Panc1 (cell line): ENCODE measurements at regions not wholly inside any gene's neighbourhood (a gene's known extent, or its start where the extent isn't known, plus 50 kb on each side); places are given as distances from the start of the nearest gene placed in this dataset.

Experiments used
- ATAC-seq: fragments of 200-7000 bp; cut with Tn5 transposase; 2 replicates; pipeline ENCODE4 v1.9.1; 2020; ENCODE audit warnings: mild to moderate bottlenecking, moderate library complexity
- BruUV-seq: library from RNA; stranded (reverse); fragments of 400-500 nt; replicated peaks from 2 replicates; lab custom pipeline; 2021; lab: Mats Ljungman, UMichigan
- CTCF ChIA-PET: fragments of 300-600 bp; sonication (Branson Sonifier 250); formaldehyde crosslinking; loops from one replicate; lab custom pipeline; 2022; ENCODE audit warnings: antibody characterized with exemption; lab: Charles Lee
- POLR2A ChIA-PET: fragments of 300-600 bp; sonication (Branson Sonifier 250); formaldehyde crosslinking; loops from one replicate; lab custom pipeline; 2022; ENCODE audit warnings: antibody characterized with exemption; lab: Charles Lee
- DNase-seq: peaks from one replicate; pipeline ENCODE4 v3.0.0-alpha.2; 2010; ENCODE audit warnings: low read depth, low spot score
- H3K27ac ChIP-seq: 2 replicates; pipeline ENCODE4 v1.5.1; 2011; ENCODE audit warnings: mild to moderate bottlenecking, low read length, inconsistent platforms
- H3K27me3 ChIP-seq: fragments of 200-500 bp; sonication (Bioruptor generic); 2 replicates; pipeline ENCODE4 v1.6.0; 2014; ENCODE audit warnings: low read length, inconsistent platforms; ENCODE audit not compliant: control insufficient read depth, insufficient read depth
- H3K36me3 ChIP-seq: fragments of 200-500 bp; sonication (Bioruptor generic); 2 replicates; pipeline ENCODE4 v1.5.1; 2014; ENCODE audit warnings: inconsistent platforms, mild to moderate bottlenecking, low read length, moderate library complexity; ENCODE audit not compliant: control insufficient read depth, insufficient read depth
- H3K4me1 ChIP-seq: 2 replicates; pipeline ENCODE4 v1.5.1; 2011; ENCODE audit warnings: inconsistent platforms, mild to moderate bottlenecking, low read length, moderate library complexity; ENCODE audit not compliant: control insufficient read depth, insufficient read depth
- H3K4me3 ChIP-seq, 2 experiments: 2 replicates each; pipeline ENCODE4 v1.5.1; 2011 to 2012; ENCODE audit warnings: low read depth in 2 of 2, low read length in 2 of 2, mild to moderate bottlenecking in 2 of 2, inconsistent platforms in 1 of 2, moderate library complexity in 1 of 2
- H3K9me3 ChIP-seq: fragments of 200-500 bp; sonication (Bioruptor generic); 2 replicates; pipeline ENCODE4 v1.5.1; 2014; ENCODE audit warnings: low read depth, mild to moderate bottlenecking, inconsistent platforms, low read length, moderate library complexity; ENCODE audit not compliant: control insufficient read depth, insufficient read depth
- POLR2AphosphoS5 ChIP-seq: IDR thresholded peaks from 2 replicates; pipeline ENCODE4 v1.6.1; 2012; ENCODE audit warnings: mild to moderate bottlenecking, low read depth, low read length, moderate library complexity
- SIN3A ChIP-seq: IDR thresholded peaks from 2 replicates; pipeline ENCODE4 v1.6.1; 2012; ENCODE audit warnings: low read depth, mild to moderate bottlenecking, low read length, moderate library complexity, borderline replicate concordance; ENCODE audit not compliant: insufficient read depth
- TCF7L2 ChIP-seq: IDR thresholded peaks from 2 replicates; pipeline ENCODE4 v1.6.1; 2011; ENCODE audit warnings: mild to moderate bottlenecking, low read depth, low read length, inconsistent platforms
- in situ Hi-C: cut with HindIII; loops from 2 replicates; pipeline ENCODE4 v1.10.0; 2016; ENCODE audit warnings: low sequenced_read_pairs, low pct_unique_long_range_greater_than_20kb
- intact Hi-C: fragments of 100-400 bp; cut with micrococcal nuclease; formaldehyde crosslinking; loops from one replicate; pipeline ENCODE4 v1.10.0; 2022; ENCODE audit not compliant: unreplicated experiment
- TF ChIP-seq, protein P1 (sequence below): fragments of 450-650 bp; IDR thresholded peaks from 2 replicates; pipeline ENCODE4 v1.5.1; 2017; ENCODE audit warnings: mild to moderate bottlenecking
- TF ChIP-seq, protein P2 (sequence below), 2 experiments: IDR thresholded peaks; 2 replicates each; pipeline ENCODE4 v1.6.1; 2011 to 2012; ENCODE audit warnings: low read depth in 2 of 2, control low read depth in 1 of 2, low read length in 1 of 2, mild to moderate bottlenecking in 1 of 2, moderate library complexity in 1 of 2; ENCODE audit not compliant: insufficient read depth in 1 of 2

DNA sequence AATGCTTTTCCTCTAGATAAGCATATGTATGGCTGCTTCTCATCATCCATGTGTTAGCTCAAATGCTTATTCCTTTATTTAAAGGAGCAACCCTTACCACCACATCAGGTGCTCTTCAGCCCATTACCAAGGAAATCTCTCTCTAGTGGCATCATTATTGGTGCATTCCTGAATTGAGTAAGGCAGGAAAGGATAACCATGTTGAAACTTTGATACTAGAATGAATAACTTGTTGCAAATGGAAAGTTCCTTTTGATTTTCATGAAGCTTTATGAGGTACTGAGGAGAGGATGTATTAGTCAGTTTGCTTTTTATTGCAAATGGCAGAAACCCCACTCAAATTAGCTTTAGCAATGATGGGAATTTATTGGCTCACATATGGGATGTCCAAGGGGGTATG lies 212.3 kb upstream of the FGF13 start:
- no peak for DNase-seq
- BruUV-seq, result no TSS peak
- H3K36me3 ChIP-seq, result no peaks in the 10 kb centered on the region
- H3K9me3 ChIP-seq, result no peaks in the 10 kb centered on the region
- H3K27ac ChIP-seq, result no peak overlapping the region
- CTCF ChIA-PET, result no interaction called here
- no peak overlapping the region for H3K4me3 ChIP-seq
- TF ChIP-seq, protein P1, sequence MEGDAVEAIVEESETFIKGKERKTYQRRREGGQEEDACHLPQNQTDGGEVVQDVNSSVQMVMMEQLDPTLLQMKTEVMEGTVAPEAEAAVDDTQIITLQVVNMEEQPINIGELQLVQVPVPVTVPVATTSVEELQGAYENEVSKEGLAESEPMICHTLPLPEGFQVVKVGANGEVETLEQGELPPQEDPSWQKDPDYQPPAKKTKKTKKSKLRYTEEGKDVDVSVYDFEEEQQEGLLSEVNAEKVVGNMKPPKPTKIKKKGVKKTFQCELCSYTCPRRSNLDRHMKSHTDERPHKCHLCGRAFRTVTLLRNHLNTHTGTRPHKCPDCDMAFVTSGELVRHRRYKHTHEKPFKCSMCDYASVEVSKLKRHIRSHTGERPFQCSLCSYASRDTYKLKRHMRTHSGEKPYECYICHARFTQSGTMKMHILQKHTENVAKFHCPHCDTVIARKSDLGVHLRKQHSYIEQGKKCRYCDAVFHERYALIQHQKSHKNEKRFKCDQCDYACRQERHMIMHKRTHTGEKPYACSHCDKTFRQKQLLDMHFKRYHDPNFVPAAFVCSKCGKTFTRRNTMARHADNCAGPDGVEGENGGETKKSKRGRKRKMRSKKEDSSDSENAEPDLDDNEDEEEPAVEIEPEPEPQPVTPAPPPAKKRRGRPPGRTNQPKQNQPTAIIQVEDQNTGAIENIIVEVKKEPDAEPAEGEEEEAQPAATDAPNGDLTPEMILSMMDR, result no peak
- TF ChIP-seq TCF7L2 (no peak), SIN3A (no peak), POLR2AphosphoS5 (no peak)
- TF ChIP-seq, protein P2, sequence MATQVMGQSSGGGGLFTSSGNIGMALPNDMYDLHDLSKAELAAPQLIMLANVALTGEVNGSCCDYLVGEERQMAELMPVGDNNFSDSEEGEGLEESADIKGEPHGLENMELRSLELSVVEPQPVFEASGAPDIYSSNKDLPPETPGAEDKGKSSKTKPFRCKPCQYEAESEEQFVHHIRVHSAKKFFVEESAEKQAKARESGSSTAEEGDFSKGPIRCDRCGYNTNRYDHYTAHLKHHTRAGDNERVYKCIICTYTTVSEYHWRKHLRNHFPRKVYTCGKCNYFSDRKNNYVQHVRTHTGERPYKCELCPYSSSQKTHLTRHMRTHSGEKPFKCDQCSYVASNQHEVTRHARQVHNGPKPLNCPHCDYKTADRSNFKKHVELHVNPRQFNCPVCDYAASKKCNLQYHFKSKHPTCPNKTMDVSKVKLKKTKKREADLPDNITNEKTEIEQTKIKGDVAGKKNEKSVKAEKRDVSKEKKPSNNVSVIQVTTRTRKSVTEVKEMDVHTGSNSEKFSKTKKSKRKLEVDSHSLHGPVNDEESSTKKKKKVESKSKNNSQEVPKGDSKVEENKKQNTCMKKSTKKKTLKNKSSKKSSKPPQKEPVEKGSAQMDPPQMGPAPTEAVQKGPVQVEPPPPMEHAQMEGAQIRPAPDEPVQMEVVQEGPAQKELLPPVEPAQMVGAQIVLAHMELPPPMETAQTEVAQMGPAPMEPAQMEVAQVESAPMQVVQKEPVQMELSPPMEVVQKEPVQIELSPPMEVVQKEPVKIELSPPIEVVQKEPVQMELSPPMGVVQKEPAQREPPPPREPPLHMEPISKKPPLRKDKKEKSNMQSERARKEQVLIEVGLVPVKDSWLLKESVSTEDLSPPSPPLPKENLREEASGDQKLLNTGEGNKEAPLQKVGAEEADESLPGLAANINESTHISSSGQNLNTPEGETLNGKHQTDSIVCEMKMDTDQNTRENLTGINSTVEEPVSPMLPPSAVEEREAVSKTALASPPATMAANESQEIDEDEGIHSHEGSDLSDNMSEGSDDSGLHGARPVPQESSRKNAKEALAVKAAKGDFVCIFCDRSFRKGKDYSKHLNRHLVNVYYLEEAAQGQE (IDR thresholded peaks at IDR 0.05; ENCODE audit: insufficient read depth in 1 of 2, low read depth in 2 of 2, low read length in 1 of 2), result no peak
- intact Hi-C loops (no loop called here), in situ Hi-C loops (no loop called here)
- no peaks in the 10 kb centered on the region for H3K4me1 ChIP-seq
- H3K27me3 ChIP-seq, result no peaks in the 10 kb centered on the region
- no peak for ATAC-seq
- POLR2A ChIA-PET, result no interaction called here

DNA sequence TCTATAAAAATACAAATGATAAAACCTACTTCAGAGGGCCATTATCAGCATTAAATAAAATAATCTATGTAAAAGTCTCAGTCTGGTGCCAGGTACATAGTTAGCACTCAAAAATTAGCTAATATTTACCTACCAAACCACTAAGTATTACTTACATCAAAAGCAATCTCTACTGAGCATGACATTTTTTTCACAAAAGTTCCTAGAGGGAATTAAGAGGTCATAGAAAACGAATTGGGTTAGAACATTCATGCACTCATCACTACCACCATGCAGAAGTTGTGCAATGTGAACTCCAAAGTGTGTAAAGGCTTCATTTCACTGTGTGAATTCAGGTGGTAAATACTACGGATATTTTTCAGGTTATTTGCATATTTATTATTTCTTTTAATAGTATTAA lies 209.5 kb upstream of the FGF13 start:
- Histone ChIP-seq H3K36me3 (no peaks in the 10 kb centered on the region), H3K9me3 (no peaks in the 10 kb centered on the region), H3K27ac (no peak overlapping the region), H3K4me3 (no peak overlapping the region), H3K4me1 (no peaks in the 10 kb centered on the region), H3K27me3 (no peaks in the 10 kb centered on the region)
- ChIA-PET CTCF (no interaction called here), POLR2A (no interaction called here)
- no peak for DNase-seq
- intact Hi-C loops, result no loop called here
- BruUV-seq, result no TSS peak
- ATAC-seq, result no peak
- TF ChIP-seq POLR2AphosphoS5, result no peak
- TF ChIP-seq, protein P1, result no peak
- no peak for TF ChIP-seq TCF7L2
- TF ChIP-seq, protein P2 (IDR thresholded peaks at IDR 0.05; ENCODE audit: insufficient read depth in 1 of 2, low read depth in 2 of 2, low read length in 1 of 2), result no peak
- in situ Hi-C loops, result no loop called here
